GM19023 (cell line): ENCODE measurements at regions not wholly inside any gene's neighbourhood (a gene's known extent, or its start where the extent isn't known, plus 50 kb on each side); places are given as distances from the start of the nearest gene placed in this dataset.

Experiments
- ATAC-seq: cut with Tn5 transposase; IDR thresholded peaks from one replicate; pipeline ENCODE4 v1.9.1; 2021; ENCODE audit warnings: mild to moderate bottlenecking, moderate library complexity; ENCODE audit not compliant: unreplicated experiment

GRCh38 chr2:117698819-117699218 is 115.7 kb upstream of the DDX18 start:
- no peak for ATAC-seq

- ATAC-seq: no peak
Measured at GRCh38 chr2:117700471-117700870, 114.0 kb upstream of the DDX18 start.

GRCh38 chr2:117701365-117701764 is 113.1 kb upstream of the DDX18 start:
- ATAC-seq: no peak

DNA sequence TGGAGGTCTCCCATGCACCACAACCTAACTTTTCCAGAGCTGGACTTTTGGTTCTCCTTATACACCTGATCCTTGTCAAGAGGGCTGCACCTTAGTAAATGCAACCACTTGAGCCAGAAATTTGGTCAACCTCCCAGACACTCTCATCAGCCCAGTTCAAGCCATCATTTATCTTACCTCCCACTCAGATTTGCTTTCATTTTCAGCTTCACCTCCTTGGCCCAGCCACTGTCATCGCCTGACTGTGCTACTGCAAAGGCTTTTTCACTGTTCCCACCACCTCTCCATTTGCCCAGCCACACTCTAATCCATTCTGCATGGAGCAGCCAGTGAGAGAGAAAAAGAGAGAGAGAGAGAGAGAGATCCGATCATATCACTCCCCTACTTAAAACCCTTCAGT is 112.4 kb upstream of the DDX18 start:
- ATAC-seq: no peak

DNA sequence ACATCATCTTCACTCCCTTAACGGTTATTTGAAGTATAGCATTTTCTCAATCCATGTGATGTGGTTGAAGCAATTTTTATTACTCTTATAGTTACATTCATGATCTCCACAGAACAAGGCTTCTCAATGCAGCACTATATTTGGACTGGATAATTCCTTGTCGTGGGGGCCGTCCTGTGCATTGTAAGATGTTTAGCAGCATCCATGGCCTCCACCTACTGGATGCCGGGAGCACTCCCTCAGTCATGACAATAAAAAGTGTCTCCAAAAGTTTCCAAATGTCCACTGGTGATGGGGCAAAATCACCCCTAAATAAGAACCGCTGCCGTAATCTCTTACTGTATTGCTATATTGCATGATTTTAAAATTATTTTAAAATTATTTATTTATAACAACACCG is 110.6 kb upstream of the DDX18 start:
- no peak for ATAC-seq

DNA sequence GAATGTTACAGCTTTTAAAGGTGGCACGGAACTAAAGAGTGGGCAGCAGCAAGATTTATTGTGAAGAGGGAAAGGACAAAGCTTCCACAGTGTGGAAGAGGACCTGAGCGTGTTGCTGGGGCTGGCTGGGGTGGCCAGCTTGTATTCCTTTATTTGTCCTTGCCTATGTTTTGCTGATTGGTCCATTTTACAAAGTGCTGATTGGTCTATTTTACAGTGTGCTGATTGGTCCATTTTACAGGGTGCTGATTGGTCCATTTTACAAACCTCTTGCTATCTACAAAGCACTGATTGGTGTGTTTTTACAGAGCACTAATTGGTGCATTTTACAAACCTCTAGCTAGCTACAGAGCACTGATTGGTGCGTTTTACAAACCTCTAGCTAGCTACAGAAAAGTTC is 109.7 kb upstream of the DDX18 start:
- no peak for ATAC-seq

DNA sequence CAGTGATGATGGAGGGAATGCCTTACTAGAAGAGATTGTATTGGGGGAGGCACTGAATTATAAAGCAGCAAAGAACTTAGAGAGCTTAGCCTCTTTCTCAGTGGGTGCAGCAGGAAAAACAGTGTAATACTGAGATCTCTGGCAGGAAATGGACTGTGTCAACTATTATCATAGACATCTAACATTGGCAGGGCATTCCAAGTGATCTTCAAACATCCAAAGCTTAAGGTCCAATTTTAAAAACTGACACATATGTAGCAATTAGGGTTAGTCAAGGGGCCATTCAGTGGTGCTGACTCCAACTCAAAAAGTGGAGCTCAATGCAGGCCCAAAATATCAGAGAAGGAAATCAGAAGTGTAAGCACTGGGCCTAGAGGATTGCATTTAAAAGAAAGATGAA is 106.6 kb upstream of the DDX18 start:
- no peak for ATAC-seq

GRCh38 chr2:117712684-117713083 is 101.8 kb upstream of the DDX18 start:
- ATAC-seq: no peak

- ATAC-seq: no peak
Measured at GRCh38 chr2:117714110-117714509, 100.4 kb upstream of the DDX18 start.

- no peak for ATAC-seq
Measured at GRCh38 chr2:117714745-117715417, 99.6 kb upstream of the DDX18 start.

GRCh38 chr2:117716505-117716904 is 98.0 kb upstream of the DDX18 start:
- no peak for ATAC-seq

DNA sequence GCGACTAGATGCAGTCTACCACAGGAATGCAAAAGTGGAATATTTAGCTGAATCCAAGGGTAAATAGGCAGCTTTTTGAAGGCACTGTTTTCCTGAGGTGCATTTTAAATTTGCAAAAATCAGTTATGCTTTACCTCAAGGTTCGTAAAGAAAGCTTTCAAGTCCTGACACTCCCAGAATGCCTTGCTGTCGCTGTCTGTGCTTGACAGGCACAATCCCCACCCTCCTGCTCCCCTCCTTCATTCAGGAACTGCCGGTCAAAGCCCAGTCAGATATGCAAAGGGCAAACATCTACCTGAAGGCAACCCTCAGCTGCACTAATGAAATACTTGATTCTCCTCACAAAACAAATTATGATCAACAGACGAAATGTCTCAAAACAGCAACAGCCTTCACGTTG is 97.4 kb upstream of the DDX18 start:
- ATAC-seq: no peak

- ATAC-seq: no peak
Measured at GRCh38 chr2:117718048-117718447, 96.4 kb upstream of the DDX18 start.

- no peak for ATAC-seq
Measured at GRCh38 chr2:117720765-117721164, 93.7 kb upstream of the DDX18 start.

DNA sequence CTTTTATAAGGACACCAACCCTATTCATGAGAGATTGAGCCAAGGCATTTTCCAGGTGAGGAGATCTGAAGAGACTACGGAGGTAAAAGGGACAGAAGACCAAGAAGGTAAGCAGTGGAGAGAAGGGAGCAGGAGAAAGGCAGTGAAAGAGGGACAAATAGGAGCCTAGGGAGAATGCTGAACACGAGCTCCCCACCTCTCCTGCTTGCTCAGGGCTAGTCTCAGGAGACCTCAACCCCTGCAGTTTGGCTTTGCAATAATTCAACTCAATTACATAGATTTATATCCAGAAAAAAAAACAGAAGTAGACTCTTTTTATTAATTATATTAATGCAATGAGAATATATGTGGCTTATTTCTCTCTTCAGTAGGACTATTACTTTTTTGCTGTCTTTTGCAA is 91.0 kb upstream of the DDX18 start:
- no peak for ATAC-seq

DNA sequence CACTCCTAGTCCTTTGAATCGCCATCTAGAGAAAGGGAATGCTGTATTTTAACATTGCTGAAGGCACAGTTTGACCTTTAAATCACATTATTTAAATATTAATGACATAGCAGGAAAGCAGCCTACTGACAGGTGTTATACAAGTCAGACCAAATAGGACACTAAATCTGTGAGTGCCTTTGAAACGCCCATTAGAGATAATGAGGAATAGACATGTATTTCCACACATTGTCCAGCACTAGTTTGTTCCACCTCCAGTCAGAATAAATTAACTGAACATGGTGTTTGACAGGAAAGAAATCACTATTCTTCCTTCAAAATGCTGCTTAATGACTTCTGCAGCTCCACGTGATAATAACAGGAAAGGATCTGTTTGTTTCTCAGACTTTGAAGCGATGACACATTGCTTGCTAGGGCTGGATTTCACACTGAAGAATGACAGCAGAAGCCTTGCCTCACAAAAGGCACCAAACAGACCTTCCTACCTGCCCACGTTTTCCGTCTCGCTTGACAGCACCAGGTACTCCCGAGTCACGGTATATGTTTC is 90.5 kb upstream of the DDX18 start:
- no peak for ATAC-seq

GRCh38 chr2:117726747-117727146 is 87.7 kb upstream of the DDX18 start:
- no peak for ATAC-seq

GRCh38 chr2:117737846-117738245 is 76.6 kb upstream of the DDX18 start:
- ATAC-seq: no peak

GRCh38 chr2:117738991-117739839 is 75.3 kb upstream of the DDX18 start:
- ATAC-seq: no peak

DNA sequence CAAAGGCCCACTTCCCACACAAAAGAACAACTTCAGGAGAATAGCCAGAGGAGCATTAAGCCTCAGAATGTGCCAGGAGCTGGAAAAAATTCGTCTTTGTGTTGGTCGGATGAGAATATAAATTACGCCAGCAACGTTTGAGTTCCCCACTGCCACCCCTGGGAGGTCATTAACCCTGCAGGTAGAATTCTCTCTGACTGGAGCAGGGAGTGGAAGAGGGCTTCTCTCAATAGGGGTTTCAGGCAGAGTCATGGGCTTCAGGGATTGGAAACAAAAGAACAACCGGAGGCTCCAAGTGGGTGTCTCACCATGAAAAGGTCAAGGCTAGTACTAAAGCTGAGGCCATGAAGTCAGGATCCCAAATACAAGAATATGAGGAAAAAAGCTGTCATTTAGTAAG is 69.0 kb upstream of the DDX18 start:
- no peak for ATAC-seq

DNA sequence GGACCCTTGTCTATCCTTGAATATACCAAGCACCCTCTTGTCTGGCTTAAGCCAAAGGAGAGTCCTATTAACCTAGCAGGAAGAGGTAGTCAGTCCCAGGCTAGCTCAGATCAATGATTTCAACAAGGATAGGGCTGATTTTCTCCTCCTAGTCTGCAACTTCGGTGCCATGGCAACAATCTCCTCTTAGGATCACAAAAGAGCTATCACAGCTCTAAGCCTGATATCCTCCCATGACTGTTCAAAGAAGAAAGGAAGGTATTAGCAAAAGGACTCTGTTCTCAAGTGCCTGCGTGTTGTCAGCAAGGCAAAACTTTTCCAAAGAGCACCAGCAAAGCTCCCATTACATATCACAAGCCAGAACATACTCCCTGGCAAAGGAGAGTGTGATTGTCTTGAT is 58.7 kb upstream of the DDX18 start:
- ATAC-seq: no peak

DNA sequence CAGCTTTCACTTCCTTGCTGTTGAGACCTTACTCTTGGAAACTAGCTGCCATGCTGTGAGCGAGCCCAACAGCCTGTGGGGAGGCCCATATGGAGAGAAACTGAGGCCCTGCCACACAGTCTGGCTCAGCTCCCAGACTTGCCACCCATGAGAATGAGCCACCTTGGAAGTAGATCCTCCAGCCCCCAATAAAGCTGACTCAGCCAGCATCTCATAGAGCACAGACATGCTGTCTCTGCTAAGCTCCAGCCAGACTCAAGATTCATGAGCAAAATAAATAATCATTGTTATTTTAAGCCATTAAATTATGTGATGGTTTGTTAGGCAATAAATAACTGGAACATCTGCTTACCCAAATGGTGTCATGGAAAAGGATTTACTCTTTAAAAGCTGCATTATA is 53.6 kb upstream of the DDX18 start:
- ATAC-seq: no peak
